ENCODE measurements at regions not wholly inside any gene's neighbourhood (a gene's known extent, or its start where the extent isn't known, plus 50 kb on each side); places are given as distances from the start of the nearest gene placed in this dataset.

DNA sequence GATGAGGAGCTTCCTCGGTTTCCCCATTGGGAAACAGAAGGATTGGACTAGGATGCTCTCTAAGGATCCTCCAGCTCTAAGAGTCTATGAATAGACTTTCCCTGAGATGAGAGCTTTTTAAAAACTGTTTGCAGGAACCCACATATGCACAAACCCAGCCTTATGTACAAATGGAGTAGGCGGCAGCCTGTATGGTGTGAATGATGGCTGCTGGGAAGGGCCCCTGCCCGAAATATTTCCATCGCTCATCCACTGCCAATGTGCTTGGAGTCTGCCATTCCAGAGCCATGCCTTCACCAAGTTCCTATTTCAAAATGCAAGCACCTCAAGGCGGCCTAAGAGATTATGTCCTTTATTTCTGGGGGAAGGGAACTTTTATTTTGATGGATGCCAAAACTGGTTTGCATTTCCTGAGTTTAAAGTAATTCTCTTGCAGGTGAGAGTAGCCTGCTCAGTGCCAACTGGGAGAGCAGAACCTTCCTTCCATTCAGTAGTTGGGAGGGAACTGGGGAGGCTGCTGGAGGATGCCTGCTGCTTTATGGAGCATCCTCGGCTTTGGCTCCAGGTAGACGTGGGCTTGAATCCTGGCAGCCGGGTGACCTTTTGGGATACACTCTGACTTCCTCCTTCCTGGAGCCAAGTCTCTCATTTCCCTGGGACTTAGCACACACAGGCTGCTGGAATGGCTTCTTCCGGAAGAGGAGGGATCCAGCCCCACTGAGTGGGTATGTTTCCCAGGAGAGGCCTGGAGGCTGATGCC, 165.9 kb downstream of the ACTL8 start:
- TF ChIP-seq CTCF (IDR thresholded peaks at IDR 0.05; ENCODE audit: low read depth, low read length) (no peak), POLR2A (IDR thresholded peaks at IDR 0.05; ENCODE audit: extremely low read depth, insufficient read length) (no peak)
